ENCODE measurements at regions not wholly inside any gene's neighbourhood (a gene's known extent, or its start where the extent isn't known, plus 50 kb on each side); places are given as distances from the start of the nearest gene placed in this dataset.

GRCh38 chr4:138050601-138051000 lies 191.5 kb downstream of the SLC7A11 start:
- TF ChIP-seq CTCF (IDR thresholded peaks at IDR 0.05), result no peak
- no peak for TF ChIP-seq POLR2A (IDR thresholded peaks at IDR 0.05)
- Histone ChIP-seq H3K27me3 (no peaks in the 10 kb centered on the region), H3K9me3 (no peaks in the 10 kb centered on the region), H3K4me3 (no peak overlapping the region), H3K36me3 (ENCODE audit: low read depth, missing control alignments) (no peaks in the 10 kb centered on the region), H3K27ac (no peak overlapping the region), H3K4me1 (peaks cover 4% of the 10 kb centered on the region)
- no peak for DNase-seq
- intact Hi-C loops (cut with DNase I; ENCODE audit: low total_unique reads), result no loop called here
- 72% methylated on average over 6 of the region's 6 CpGs for WGBS, 2 donors

GRCh38 chr4:138049355-138049754 lies 192.8 kb downstream of the SLC7A11 start:
- intact Hi-C loops (cut with DNase I; ENCODE audit: low total_unique reads), result no loop called here
- no peak overlapping the region for H3K4me3 ChIP-seq
- no peak overlapping the region for H3K27ac ChIP-seq
- H3K27me3 ChIP-seq, result no peaks in the 10 kb centered on the region
- no peaks in the 10 kb centered on the region for H3K9me3 ChIP-seq
- DNase-seq, result no peak
- TF ChIP-seq POLR2A (IDR thresholded peaks at IDR 0.05) (no peak), CTCF (IDR thresholded peaks at IDR 0.05) (no peak)
- H3K4me1 ChIP-seq, result peaks cover 4% of the 10 kb centered on the region
- H3K36me3 ChIP-seq (ENCODE audit: low read depth, missing control alignments), result no peaks in the 10 kb centered on the region
- WGBS, 2 donors, result 76 to 78% methylated on average over 5 of the region's 5 CpGs

- no peaks in the 10 kb centered on the region for H3K9me3 ChIP-seq
- intact Hi-C loops (cut with DNase I; ENCODE audit: low total_unique reads), result no loop called here
- no peaks in the 10 kb centered on the region for H3K36me3 ChIP-seq (ENCODE audit: low read depth, missing control alignments)
- no peak for DNase-seq
- no peaks in the 10 kb centered on the region for H3K27me3 ChIP-seq
- H3K27ac ChIP-seq, result no peak overlapping the region
- no peak for TF ChIP-seq POLR2A (IDR thresholded peaks at IDR 0.05)
- no peak for TF ChIP-seq CTCF (IDR thresholded peaks at IDR 0.05)
- no peak overlapping the region for H3K4me3 ChIP-seq
- 69 to 76% methylated on average over 5 of the region's 5 CpGs for WGBS, 2 donors
- peaks cover 4% of the 10 kb centered on the region for H3K4me1 ChIP-seq
These were observed 194.9 kb downstream of the SLC7A11 start for GRCh38 chr4:138047290-138047689.

GRCh38 chr4:138045036-138045435 lies 197.1 kb downstream of the SLC7A11 start:
- no peak for DNase-seq
- Histone ChIP-seq H3K27ac (no peak overlapping the region), H3K4me3 (no peak overlapping the region), H3K9me3 (no peaks in the 10 kb centered on the region), H3K27me3 (no peaks in the 10 kb centered on the region), H3K4me1 (peaks cover 4% of the 10 kb centered on the region), H3K36me3 (ENCODE audit: low read depth, missing control alignments) (no peaks in the 10 kb centered on the region)
- WGBS, 2 donors, result 52 to 61% methylated on average over 3 of the region's 3 CpGs
- intact Hi-C loops (cut with DNase I; ENCODE audit: low total_unique reads), result no loop called here
- TF ChIP-seq CTCF (IDR thresholded peaks at IDR 0.05) (no peak), POLR2A (IDR thresholded peaks at IDR 0.05) (no peak)

- H3K9me3 ChIP-seq, result no peaks in the 10 kb centered on the region
- no peak overlapping the region for H3K4me3 ChIP-seq
- intact Hi-C loops (cut with DNase I; ENCODE audit: low total_unique reads), result loop anchor here (10.0 kb wide), 1 partner anchor 646 kb away; no protein-coding TSS in a partner anchor
- TF ChIP-seq CTCF (IDR thresholded peaks at IDR 0.05), result no peak
- TF ChIP-seq POLR2A (IDR thresholded peaks at IDR 0.05), result no peak
- H3K27ac ChIP-seq, result no peak overlapping the region
- DNase-seq, result no peak
- no peaks in the 10 kb centered on the region for H3K4me1 ChIP-seq
- H3K27me3 ChIP-seq, result no peaks in the 10 kb centered on the region
- no peaks in the 10 kb centered on the region for H3K36me3 ChIP-seq (ENCODE audit: low read depth, missing control alignments)
- 75 to 77% methylated on average over 2 of the region's 2 CpGs for WGBS, 2 donors
These were observed 203.1 kb downstream of the SLC7A11 start for GRCh38 chr4:138039010-138039409.

Measured in testis (tissue), 2 donors.